ENCODE measurements at regions not wholly inside any gene's neighbourhood (a gene's known extent, or its start where the extent isn't known, plus 50 kb on each side); places are given as distances from the start of the nearest gene placed in this dataset.
"Not testable (repeated sequence)": the region's sequence is repeated elsewhere in the genome, so short reads cannot be mapped to it uniquely, and the experiment has no call there.

GRCh38 chr7:98728555-98728954, 111.5 kb downstream of the NPTX2 start:
- DNase-seq (ENCODE audit: low spot score): no peak

GRCh38 chr7:98729121-98729520, 112.0 kb downstream of the NPTX2 start:
- DNase-seq (ENCODE audit: low spot score): no peak

GRCh38 chr7:98730326-98730725, 113.2 kb downstream of the NPTX2 start:
- no peak for DNase-seq (ENCODE audit: low spot score)

- DNase-seq (ENCODE audit: low spot score): no peak
These were observed 114.6 kb downstream of the NPTX2 start for GRCh38 chr7:98731651-98732050.

- peak; percentile 58 for DNase-seq (ENCODE audit: low spot score)
These were observed 116.0 kb downstream of the NPTX2 start for GRCh38 chr7:98733036-98733435.

GRCh38 chr7:98735801-98736200, 118.7 kb downstream of the NPTX2 start:
- DNase-seq (ENCODE audit: low spot score): no peak

- not testable (repeated sequence) for DNase-seq (ENCODE audit: low spot score)
These were observed 119.4 kb downstream of the NPTX2 start for GRCh38 chr7:98736461-98736860.

GRCh38 chr7:98737176-98737575, 120.1 kb downstream of the NPTX2 start:
- no peak for DNase-seq (ENCODE audit: low spot score)

- DNase-seq (ENCODE audit: low spot score): no peak
These were observed 123.6 kb downstream of the NPTX2 start for GRCh38 chr7:98740643-98741042.

GRCh38 chr7:98745722-98746318, 124.0 kb downstream of the TMEM130 start:
- peak; percentile 74 for DNase-seq (ENCODE audit: low spot score)

GRCh38 chr7:98748090-98748489, 121.7 kb downstream of the TMEM130 start:
- DNase-seq (ENCODE audit: low spot score): no peak

GRCh38 chr7:98753176-98753575, 116.6 kb downstream of the TMEM130 start:
- no peak for DNase-seq (ENCODE audit: low spot score)

- DNase-seq (ENCODE audit: low spot score): no peak
These were observed 115.8 kb downstream of the TMEM130 start for GRCh38 chr7:98753989-98754479.

GRCh38 chr7:98755138-98755898, 114.5 kb downstream of the TMEM130 start:
- DNase-seq (ENCODE audit: low spot score): no peak

- DNase-seq (ENCODE audit: low spot score): no peak
These were observed 111.7 kb downstream of the TMEM130 start for GRCh38 chr7:98758157-98758556.

- no peak for DNase-seq (ENCODE audit: low spot score)
These were observed 109.6 kb downstream of the TMEM130 start for GRCh38 chr7:98760201-98760651.

- DNase-seq (ENCODE audit: low spot score): no peak
These were observed 108.6 kb downstream of the TMEM130 start for GRCh38 chr7:98761225-98761624.

- no peak for DNase-seq (ENCODE audit: low spot score)
These were observed 107.2 kb downstream of the TMEM130 start for GRCh38 chr7:98762620-98763019.

- DNase-seq (ENCODE audit: low spot score): no peak
These were observed 106.4 kb downstream of the TMEM130 start for GRCh38 chr7:98763441-98763840.

GRCh38 chr7:98764946-98765345, 104.9 kb downstream of the TMEM130 start:
- DNase-seq (ENCODE audit: low spot score): no peak

GRCh38 chr7:98770085-98770484, 99.7 kb downstream of the TMEM130 start:
- not testable (repeated sequence) for DNase-seq (ENCODE audit: low spot score)

- no peak for DNase-seq (ENCODE audit: low spot score)
These were observed 98.3 kb downstream of the TMEM130 start for GRCh38 chr7:98771519-98771918.

GRCh38 chr7:98771941-98772603, 97.7 kb downstream of the TMEM130 start:
- DNase-seq (ENCODE audit: low spot score): no peak

All from HuH-7 (cell line).